SH-SY5Y (cell line): ENCODE measurements at regions not wholly inside any gene's neighbourhood (a gene's known extent, or its start where the extent isn't known, plus 50 kb on each side); places are given as distances from the start of the nearest gene placed in this dataset.

Experiments
- GATA2 ChIP-seq: IDR thresholded peaks from 2 replicates; pipeline ENCODE4 v1.6.1; 2011; ENCODE audit warnings: mild to moderate bottlenecking, low read depth, low read length
- GATA3 ChIP-seq: IDR thresholded peaks from 2 replicates; pipeline ENCODE4 v1.6.1; 2011; ENCODE audit warnings: low read depth, mild to moderate bottlenecking, low read length, moderate library complexity

DNA sequence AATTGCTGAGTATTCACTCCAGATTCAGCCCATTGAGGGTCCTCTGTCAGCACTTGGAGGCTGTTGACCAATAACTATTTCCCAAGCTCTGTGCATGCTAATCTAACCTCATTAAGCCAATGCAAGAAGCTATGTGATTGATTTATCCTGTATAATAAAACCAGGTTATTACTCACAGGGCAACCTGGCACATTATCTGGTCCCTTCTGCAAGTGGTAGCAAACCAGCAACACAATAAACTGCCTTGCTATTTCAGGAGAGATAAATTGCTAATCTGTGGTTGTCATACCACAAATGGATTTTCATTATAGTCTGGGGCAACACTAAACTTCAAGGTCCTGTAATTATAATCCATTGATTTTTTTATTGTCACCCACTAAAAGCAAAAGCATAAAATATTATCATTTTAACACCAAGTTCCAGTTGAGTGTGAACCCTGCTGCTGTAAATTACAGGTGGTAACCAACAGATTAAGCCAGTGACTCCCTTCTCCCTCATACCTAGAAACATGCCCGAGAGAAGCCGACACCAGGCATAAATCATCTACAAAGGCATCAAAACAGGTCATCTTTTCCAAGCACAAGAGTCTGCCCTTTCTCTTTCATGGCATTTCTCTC is 51.1 kb upstream of the SOX9 start:
- TF ChIP-seq GATA3 (no peak), GATA2 (no peak)
